ENCODE measurements at regions not wholly inside any gene's neighbourhood (a gene's known extent, or its start where the extent isn't known, plus 50 kb on each side); places are given as distances from the start of the nearest gene placed in this dataset.

- no peak overlapping the region for H3K4me2 ChIP-seq (ENCODE audit: low read depth, low read length)
- dilution Hi-C loops (cut with HindIII; ENCODE audit: low sequenced_read_pairs, unreplicated experiment) (no loop called here), intact Hi-C loops (cut with micrococcal nuclease) (loop anchor here (5.0 to 10.0 kb wide), 2 partner anchors 179 to 246 kb away; partner anchors contain the start of genes ABHD5 and ANO10), in situ Hi-C loops (cut with MboI; ENCODE audit: low sequenced_read_pairs) (no loop called here)
- H3K36me3 ChIP-seq (ENCODE audit: control insufficient read depth, insufficient read depth, low read length): no peaks in the 10 kb centered on the region
- H3K9me3 ChIP-seq (ENCODE audit: control insufficient read depth, insufficient read depth, low read length): no peaks in the 10 kb centered on the region
- CTCF ChIA-PET: interaction anchor here (1.0 to 6.6 kb wide), 2 partner anchors 15 to 134 kb away, joined by 3 to 26 read pairs; no protein-coding TSS in a partner anchor
- no TSS peak for BruUV-seq (replicated peaks)
- H2AK5ac ChIP-seq (ENCODE audit: low read depth, low read length): peak overlapping the region; percentile 99
- peak overlapping the region; percentile 94 for H2BK120ac ChIP-seq (ENCODE audit: low read depth, low read length)
- peaks cover 0 to 4% of the 10 kb centered on the region in 2 experiments; a peak in 1 of 4 replicates for H3K79me1 ChIP-seq (ENCODE audit: low read depth in 1 of 2, low read length in 2 of 2)
- no peak overlapping the region for H3K4me3 ChIP-seq (ENCODE audit: insufficient read depth, low read depth, low read length)
- peak overlapping the region; percentile 39; the same call in 1 of the 2 replicates for H3K27ac ChIP-seq (ENCODE audit: insufficient read depth, low read length)
- H3K14ac ChIP-seq (replicated peaks; ENCODE audit: low read depth, low read length): peak overlapping the region; percentile 26
- H3K18ac ChIP-seq (ENCODE audit: low read depth, low read length): peak overlapping the region; percentile 37
- no peak overlapping the region for H3K9ac ChIP-seq (ENCODE audit: low read depth, low read length)
- peak overlapping the region; percentile 71 for H2BK5ac ChIP-seq (ENCODE audit: low read depth, low read length, poor library complexity, severe bottlenecking)
- H3K9me1 ChIP-seq (ENCODE audit: insufficient read depth, low read length): peaks cover 34% of the 10 kb centered on the region
- POLR2A ChIA-PET (ENCODE audit: unreplicated experiment): interaction anchor here (1.0 kb wide), 1 partner anchor 15 kb away, joined by 3 read pairs; no protein-coding TSS in a partner anchor
- peak overlapping the region; percentile 77; the same call in 1 of the 2 replicates for H4K5ac ChIP-seq (ENCODE audit: low read depth, low read length)
- peak overlapping the region; percentile 22; the same call in 1 of the 2 replicates for H3K56ac ChIP-seq (ENCODE audit: extremely low read depth, insufficient read depth, low read length)
- H4K91ac ChIP-seq (ENCODE audit: insufficient read depth, low read depth, low read length): peak overlapping the region; percentile 90
- peak overlapping the region; percentile 8; the same call in 1 of the 2 replicates for H3K23ac ChIP-seq (ENCODE audit: low read depth, low read length)
- peak overlapping the region; percentile 95; the same call in 2 of the 3 replicates for H2BK15ac ChIP-seq (ENCODE audit: low read depth, low read length)
- H2AK9ac ChIP-seq (replicated peaks; ENCODE audit: low read depth, low read length, poor library complexity): peak overlapping the region; percentile 94
- WGBS, 2 experiments (ENCODE audit: extremely low coverage in 2 of 2, insufficient read length in 1 of 2): 17% methylated on average over 1 of the region's 2 CpGs; no CpG with 5 or more reads in 1 of the 2 experiments
- H4K8ac ChIP-seq (ENCODE audit: low read depth in 2 of 2, low read length in 2 of 2): peak overlapping the region; percentile 79 to 94; a peak in 3 of 4 replicates
- peak overlapping the region; percentile 91 for H2AFZ ChIP-seq (replicated peaks; ENCODE audit: low read length, poor library complexity)
- no peak for DNase-seq
- no peak for ATAC-seq (ENCODE audit: low read depth)
- peak overlapping the region; percentile 84 for H2BK20ac ChIP-seq (ENCODE audit: low read depth, low read length)
- peak overlapping the region; percentile 90 for H3K4ac ChIP-seq (ENCODE audit: low read depth, low read length)
- no peaks in the 10 kb centered on the region for H3K27me3 ChIP-seq (ENCODE audit: control insufficient read depth, insufficient read depth, low read length)
- no peaks in the 10 kb centered on the region for H4K20me1 ChIP-seq (ENCODE audit: insufficient read depth, low read length)
- H3K4me1 ChIP-seq (ENCODE audit: control insufficient read depth, insufficient read depth, low read length): peaks cover 38% of the 10 kb centered on the region
- TF ChIP-seq NFE2L2 (IDR thresholded peaks at IDR 0.05; ENCODE audit: low read depth, low read length) (no peak), RFX5 (IDR thresholded peaks at IDR 0.05; ENCODE audit: low read depth, low read length) (no peak), CEBPB (IDR thresholded peaks at IDR 0.05; ENCODE audit: low read depth, low read length) (no peak), FOS (IDR thresholded peaks at IDR 0.05; ENCODE audit: low read depth, low read length) (no peak), SMC3 (IDR thresholded peaks at IDR 0.05; ENCODE audit: low read depth, low read length) (no peak), POLR2A (IDR thresholded peaks at IDR 0.05; ENCODE audit: low read depth, low read length) (no peak), MAZ (IDR thresholded peaks at IDR 0.05; ENCODE audit: borderline replicate concordance, low read depth, low read length) (no peak), CHD1 (IDR thresholded peaks at IDR 0.05; ENCODE audit: low read depth, low read length) (no peak), BHLHE40 (IDR thresholded peaks at IDR 0.05; ENCODE audit: low read depth, low read length) (no peak), MAFK (IDR thresholded peaks at IDR 0.05; ENCODE audit: low read depth, low read length) (no peak), MXI1 (IDR thresholded peaks at IDR 0.05; ENCODE audit: borderline replicate concordance, low read depth, low read length) (no peak)
- TF ChIP-seq, protein P1, sequence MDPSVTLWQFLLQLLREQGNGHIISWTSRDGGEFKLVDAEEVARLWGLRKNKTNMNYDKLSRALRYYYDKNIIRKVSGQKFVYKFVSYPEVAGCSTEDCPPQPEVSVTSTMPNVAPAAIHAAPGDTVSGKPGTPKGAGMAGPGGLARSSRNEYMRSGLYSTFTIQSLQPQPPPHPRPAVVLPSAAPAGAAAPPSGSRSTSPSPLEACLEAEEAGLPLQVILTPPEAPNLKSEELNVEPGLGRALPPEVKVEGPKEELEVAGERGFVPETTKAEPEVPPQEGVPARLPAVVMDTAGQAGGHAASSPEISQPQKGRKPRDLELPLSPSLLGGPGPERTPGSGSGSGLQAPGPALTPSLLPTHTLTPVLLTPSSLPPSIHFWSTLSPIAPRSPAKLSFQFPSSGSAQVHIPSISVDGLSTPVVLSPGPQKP (IDR thresholded peaks at IDR 0.05; ENCODE audit: borderline replicate concordance, low read depth, low read length): no peak
- TF ChIP-seq, protein P2, sequence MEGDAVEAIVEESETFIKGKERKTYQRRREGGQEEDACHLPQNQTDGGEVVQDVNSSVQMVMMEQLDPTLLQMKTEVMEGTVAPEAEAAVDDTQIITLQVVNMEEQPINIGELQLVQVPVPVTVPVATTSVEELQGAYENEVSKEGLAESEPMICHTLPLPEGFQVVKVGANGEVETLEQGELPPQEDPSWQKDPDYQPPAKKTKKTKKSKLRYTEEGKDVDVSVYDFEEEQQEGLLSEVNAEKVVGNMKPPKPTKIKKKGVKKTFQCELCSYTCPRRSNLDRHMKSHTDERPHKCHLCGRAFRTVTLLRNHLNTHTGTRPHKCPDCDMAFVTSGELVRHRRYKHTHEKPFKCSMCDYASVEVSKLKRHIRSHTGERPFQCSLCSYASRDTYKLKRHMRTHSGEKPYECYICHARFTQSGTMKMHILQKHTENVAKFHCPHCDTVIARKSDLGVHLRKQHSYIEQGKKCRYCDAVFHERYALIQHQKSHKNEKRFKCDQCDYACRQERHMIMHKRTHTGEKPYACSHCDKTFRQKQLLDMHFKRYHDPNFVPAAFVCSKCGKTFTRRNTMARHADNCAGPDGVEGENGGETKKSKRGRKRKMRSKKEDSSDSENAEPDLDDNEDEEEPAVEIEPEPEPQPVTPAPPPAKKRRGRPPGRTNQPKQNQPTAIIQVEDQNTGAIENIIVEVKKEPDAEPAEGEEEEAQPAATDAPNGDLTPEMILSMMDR (conservative IDR thresholded peaks at IDR 0.05; ENCODE audit: low read depth, low read length): no peak
- TF ChIP-seq, protein P3, sequence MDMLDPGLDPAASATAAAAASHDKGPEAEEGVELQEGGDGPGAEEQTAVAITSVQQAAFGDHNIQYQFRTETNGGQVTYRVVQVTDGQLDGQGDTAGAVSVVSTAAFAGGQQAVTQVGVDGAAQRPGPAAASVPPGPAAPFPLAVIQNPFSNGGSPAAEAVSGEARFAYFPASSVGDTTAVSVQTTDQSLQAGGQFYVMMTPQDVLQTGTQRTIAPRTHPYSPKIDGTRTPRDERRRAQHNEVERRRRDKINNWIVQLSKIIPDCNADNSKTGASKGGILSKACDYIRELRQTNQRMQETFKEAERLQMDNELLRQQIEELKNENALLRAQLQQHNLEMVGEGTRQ (IDR thresholded peaks at IDR 0.05; ENCODE audit: low read depth, low read length): no peak
Observed at GRCh38 chr3:43870844-43871626, 180.3 kb downstream of the ABHD5 start.

Measured in IMR-90 (cell line).